Gastrocnemius medialis (tissue), 4 donors: ENCODE measurements at regions not wholly inside any gene's neighbourhood (a gene's known extent, or its start where the extent isn't known, plus 50 kb on each side); places are given as distances from the start of the nearest gene placed in this dataset.

ENCODE experiments used
- ATAC-seq, 2 donors: fragments of 150-250 bp; one replicate each; pipeline ENCODE4 v1.9.1; 2016
- DNase-seq, 2 donors: peaks; one replicate each; pipeline ENCODE4 v3.0.0-alpha.2; 2019
- H3K27ac ChIP-seq, 4 donors: fragments of 200-600 bp; sonication (generic); 1 replicate in 1 of 4; 2 replicates in 3 of 4; pipeline ENCODE4 v1.5.1; 2016 to 2018; ENCODE audit warnings: mild to moderate bottlenecking in 2 of 4, moderate library complexity in 1 of 4
- H3K27me3 ChIP-seq, 3 donors: fragments of 200-600 bp; sonication (generic) in 2 of 3; 1 replicate in 1 of 3; 2 replicates in 2 of 3; pipeline versions ENCODE4 v1.5.1 to v1.6.0; 2016 to 2019; ENCODE audit warnings: mild to moderate bottlenecking in 1 of 3, moderate library complexity in 1 of 3
- H3K36me3 ChIP-seq, 2 donors: fragments of 200-600 bp; sonication (generic) in 1 of 2; one replicate each; pipeline ENCODE4 v1.5.1; 2017 to 2018
- H3K4me1 ChIP-seq, 2 donors: fragments of 200-600 bp; sonication (generic) in 1 of 2; one replicate each; pipeline ENCODE4 v1.5.1; 2016 to 2017; ENCODE audit warnings: mild to moderate bottlenecking in 2 of 2
- H3K4me3 ChIP-seq, 4 donors: fragments of 200-600 bp; sonication (generic) in 3 of 4; 1 replicate in 1 of 4; 2 replicates in 3 of 4; pipeline ENCODE4 v1.5.1; 2016 to 2019; ENCODE audit warnings: mild to moderate bottlenecking in 2 of 4
- H3K9me3 ChIP-seq, 3 donors: fragments of 200-600 bp; sonication (generic) in 2 of 3; 1 replicate in 1 of 3; 2 replicates in 2 of 3; pipeline ENCODE4 v1.5.1; 2016 to 2019
- CTCF ChIP-seq, 5 experiments: fragments of 450-650 bp in 3 of 5; fragments of 200-600 bp in 2 of 5; sonication (generic) in 2 of 5; IDR thresholded peaks in 4 of 5; conservative IDR thresholded peaks in 1 of 5; 1 replicate in 4 of 5; 2 replicates in 1 of 5; pipeline ENCODE4 v1.5.1; 2016 to 2019; ENCODE audit warnings: antibody characterized with exemption in 5 of 5, mild to moderate bottlenecking in 3 of 5, moderate library complexity in 3 of 5
- POLR2A ChIP-seq, 2 donors: fragments of 450-650 bp; IDR thresholded peaks; one replicate each; pipeline ENCODE4 v1.6.1; 2017; ENCODE audit warnings: antibody characterized with exemption in 2 of 2, mild to moderate bottlenecking in 2 of 2, moderate library complexity in 2 of 2
- in situ Hi-C, 4 donors: fragments of 200-750 bp; cut with MboI; loops; one replicate each; pipeline versions ENCODE4 v1.15.0 to v1.8.0; 2017; ENCODE audit warnings: low sequenced_read_pairs in 4 of 4
- intact Hi-C: fragments of 100-400 bp; cut with DNase I; formaldehyde crosslinking; loops from one replicate; pipeline ENCODE4 v1.15.1; 2023; ENCODE audit warnings: low total_unique reads

- ATAC-seq = peak; percentile 54 to 66
- intact Hi-C loops = no loop called here
These were observed 106.5 kb upstream of the TIAM2 start for GRCh38 chr6:154888421-154889295.

DNA sequence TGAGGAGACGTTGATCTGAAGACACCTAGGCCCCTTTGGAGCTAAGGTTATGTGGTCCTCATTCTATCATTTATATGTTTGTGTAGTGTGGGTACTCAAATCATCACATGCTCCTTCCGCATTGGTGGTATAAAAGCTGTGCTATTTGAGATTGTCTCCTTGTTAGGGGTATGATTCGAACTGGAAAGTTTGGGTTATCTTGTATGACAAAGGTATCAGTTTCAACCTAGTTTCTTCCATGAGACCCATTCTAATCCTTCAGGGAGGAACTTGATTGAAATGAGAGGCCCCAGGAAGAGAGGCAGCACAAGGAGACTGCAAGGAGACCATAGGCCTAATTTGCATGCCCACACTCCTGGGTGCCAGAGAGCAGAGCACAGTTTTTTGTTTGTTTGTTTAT is 104.2 kb upstream of the TIAM2 start:
- intact Hi-C loops (no loop called here), in situ Hi-C loops (no loop called here)
- DNase-seq = no peak
- Histone ChIP-seq H3K27me3 (no peaks in the 10 kb centered on the region), H3K4me3 (no peak overlapping the region), H3K9me3 (no peaks in the 10 kb centered on the region), H3K4me1 (peaks cover 9 to 20% of the 10 kb centered on the region in 2 donors), H3K36me3 (no peaks in the 10 kb centered on the region), H3K27ac (no peak overlapping the region)
- ATAC-seq = no peak
- no peak for TF ChIP-seq CTCF (IDR thresholded peaks at IDR 0.05 in 4 of 5, conservative IDR thresholded peaks at IDR 0.05 in 1 of 5)
- TF ChIP-seq POLR2A (IDR thresholded peaks at IDR 0.05) = no peak

More at GRCh38 chr6:154888421-154889295, 106.5 kb upstream of the TIAM2 start:
- Histone ChIP-seq H3K27ac (peak overlapping the region in 1 of 4 donors; percentile 43), H3K4me3 (no peak overlapping the region), H3K4me1 (peaks cover 9 to 20% of the 10 kb centered on the region in 2 donors), H3K27me3 (no peaks in the 10 kb centered on the region), H3K36me3 (no peaks in the 10 kb centered on the region), H3K9me3 (no peaks in the 10 kb centered on the region)
- in situ Hi-C loops = no loop called here
- DNase-seq = no peak
- no peak for TF ChIP-seq CTCF (IDR thresholded peaks at IDR 0.05 in 4 of 5, conservative IDR thresholded peaks at IDR 0.05 in 1 of 5)
- TF ChIP-seq POLR2A (IDR thresholded peaks at IDR 0.05) = no peak

DNA sequence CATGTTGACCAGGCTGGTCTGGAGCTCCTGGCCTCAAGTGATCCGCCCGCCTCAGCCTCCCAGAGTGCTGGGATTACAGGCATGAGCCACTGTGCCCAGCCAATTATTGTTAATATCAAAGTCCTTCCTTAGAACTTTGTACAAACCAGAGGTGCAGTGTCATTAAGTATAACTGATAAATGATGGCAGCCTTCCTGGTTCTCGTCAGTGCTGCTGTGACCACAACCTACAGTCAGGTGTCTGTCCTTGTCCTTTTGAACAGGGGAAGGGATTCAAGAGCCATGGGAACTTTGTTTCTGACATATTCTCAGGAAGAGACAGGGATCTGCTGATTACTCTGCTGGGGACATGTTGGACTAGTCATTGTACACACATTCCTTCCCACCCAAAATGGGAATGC is 103.2 kb upstream of the TIAM2 start:
- no peaks in the 10 kb centered on the region for H3K9me3 ChIP-seq
- no peak for DNase-seq
- no peaks in the 10 kb centered on the region for H3K27me3 ChIP-seq
- intact Hi-C loops (no loop called here), in situ Hi-C loops (no loop called here)
- no peak for ATAC-seq
- no peaks in the 10 kb centered on the region for H3K36me3 ChIP-seq
- no peak overlapping the region for H3K4me3 ChIP-seq
- TF ChIP-seq CTCF (IDR thresholded peaks at IDR 0.05 in 4 of 5, conservative IDR thresholded peaks at IDR 0.05 in 1 of 5) (no peak), POLR2A (IDR thresholded peaks at IDR 0.05) (no peak)
- H3K27ac ChIP-seq = no peak overlapping the region
- peaks cover 9 to 18% of the 10 kb centered on the region in 2 donors for H3K4me1 ChIP-seq

- in situ Hi-C loops (no loop called here), intact Hi-C loops (no loop called here)
- no peaks in the 10 kb centered on the region for H3K27me3 ChIP-seq
- ATAC-seq (no peak), DNase-seq (no peak)
- H3K4me1 ChIP-seq = peaks cover under 1% of the 10 kb centered on the region in 2 donors
- no peak overlapping the region for H3K4me3 ChIP-seq
- no peaks in the 10 kb centered on the region for H3K9me3 ChIP-seq
- TF ChIP-seq POLR2A (IDR thresholded peaks at IDR 0.05) = no peak
- no peak for TF ChIP-seq CTCF (IDR thresholded peaks at IDR 0.05 in 4 of 5, conservative IDR thresholded peaks at IDR 0.05 in 1 of 5)
- H3K27ac ChIP-seq = no peak overlapping the region
- no peaks in the 10 kb centered on the region for H3K36me3 ChIP-seq
These were observed 101.2 kb upstream of the TIAM2 start for GRCh38 chr6:154893917-154894316.
